NCI-H524 treated with DMSO at 0.1 percent for 48 hours (cell line): ENCODE measurements at regions not wholly inside any gene's neighbourhood (a gene's known extent, or its start where the extent isn't known, plus 50 kb on each side); places are given as distances from the start of the nearest gene placed in this dataset.

Experiments
- DNase-seq: peaks from one replicate; lab custom pipeline; 2025; lab: John Stamatoyannopoulos, UW

DNA sequence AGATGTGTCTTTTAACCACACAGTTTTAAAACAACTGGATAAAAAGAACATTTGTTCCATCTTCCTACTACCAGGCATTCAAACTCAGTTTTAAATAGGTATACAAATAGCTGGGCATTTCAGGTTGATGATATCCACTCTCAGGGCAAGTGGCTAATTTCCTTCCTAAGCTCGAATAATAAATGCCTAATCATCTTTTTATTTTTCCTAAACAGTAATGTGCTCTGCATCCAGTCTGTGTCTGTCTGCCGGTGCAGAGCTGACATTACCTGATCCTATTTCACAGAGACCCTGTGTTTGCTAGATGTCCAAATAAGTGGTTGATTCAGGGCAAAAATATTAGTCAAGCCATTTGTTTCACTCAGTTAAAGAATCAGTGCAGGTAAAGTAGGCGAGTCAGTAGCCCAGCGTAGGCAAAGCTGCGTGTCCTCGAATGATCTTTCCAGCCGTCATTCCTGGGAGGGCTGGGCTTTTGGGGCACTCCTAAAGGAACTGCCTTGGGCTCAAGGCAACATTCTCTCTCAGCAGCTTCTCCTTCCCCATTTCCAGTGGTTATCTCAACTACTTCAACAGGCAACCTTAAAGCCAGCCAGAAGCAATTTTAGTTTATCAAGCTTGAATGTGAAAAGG, 74.2 kb upstream of the BMP2 start:
- no peak for DNase-seq

DNA sequence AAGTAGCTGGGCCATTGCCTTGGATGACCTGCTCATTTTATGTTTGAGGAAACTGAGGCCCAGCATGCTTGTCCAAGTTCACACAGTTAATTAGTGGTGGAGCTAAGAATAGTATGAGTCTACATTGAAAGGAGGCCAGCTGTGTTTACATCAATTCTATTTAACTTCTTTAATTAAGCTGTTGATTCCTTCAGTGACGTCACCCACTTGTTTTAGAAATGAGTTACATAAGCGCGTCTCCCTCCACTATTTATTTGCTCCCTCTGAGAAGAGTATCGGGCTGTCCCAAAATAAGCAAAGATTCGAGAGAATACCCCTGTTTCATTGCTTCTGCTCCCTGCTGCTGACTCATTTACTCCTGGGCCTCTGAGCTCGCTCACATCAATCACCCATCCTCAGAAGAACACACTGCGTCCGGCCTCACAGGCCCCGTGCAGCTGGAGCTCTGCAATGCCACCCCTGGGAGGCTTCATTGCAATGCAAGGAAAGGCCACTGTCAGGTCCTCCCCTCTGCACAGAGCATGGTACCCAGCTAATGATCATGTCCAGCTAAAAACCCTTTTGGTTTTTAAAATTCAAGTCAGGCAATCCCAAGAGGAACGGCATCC, 74.8 kb upstream of the BMP2 start:
- no peak for DNase-seq

DNA sequence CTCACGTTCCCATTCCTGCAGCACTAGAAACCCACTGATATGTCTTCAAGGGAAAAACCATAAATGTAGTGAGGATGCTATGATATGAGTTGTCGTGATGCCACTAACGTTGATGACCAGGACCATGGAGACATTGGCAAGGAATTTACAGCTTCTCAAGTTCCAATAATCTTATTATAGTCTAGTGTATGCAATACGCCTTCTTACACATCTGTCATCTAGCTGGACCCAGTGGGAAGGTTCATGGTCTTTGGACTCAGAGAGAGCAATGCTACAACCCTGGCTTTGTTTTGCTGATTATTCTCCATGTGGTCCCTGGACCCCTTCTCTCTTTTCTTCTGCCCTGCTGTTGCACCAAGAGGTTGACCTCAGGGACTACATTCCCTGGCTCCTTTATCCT, 76.0 kb upstream of the BMP2 start:
- DNase-seq: no peak

DNA sequence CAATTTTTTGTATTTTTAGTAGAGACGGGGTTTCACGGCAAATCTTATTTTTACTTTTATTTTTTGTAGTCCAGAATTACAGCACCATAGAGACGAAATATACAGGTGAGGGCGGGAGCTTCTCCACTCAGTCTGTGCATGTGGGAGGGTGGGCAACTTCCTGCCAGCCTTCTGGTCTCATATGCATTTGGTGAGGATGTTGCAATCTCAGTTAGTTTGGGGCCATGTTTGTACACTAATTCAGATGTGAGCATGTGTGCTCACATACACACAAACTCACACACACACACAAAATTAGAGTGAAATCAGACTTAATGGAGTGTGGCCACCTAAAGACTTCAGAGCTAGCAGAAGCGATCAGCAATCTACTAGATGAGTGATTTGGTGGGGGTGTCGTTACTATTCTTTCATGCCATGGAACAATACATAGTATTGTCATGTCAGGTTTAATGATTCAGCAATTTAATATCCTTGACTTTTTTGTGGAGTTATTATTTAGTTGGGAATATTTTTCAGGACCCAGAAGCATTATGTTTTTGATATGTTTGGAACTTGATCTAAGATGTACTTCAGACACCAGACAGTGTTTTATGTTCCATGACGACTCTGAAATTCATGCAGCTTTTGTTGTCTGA, 78.0 kb upstream of the BMP2 start:
- DNase-seq: no peak

DNA sequence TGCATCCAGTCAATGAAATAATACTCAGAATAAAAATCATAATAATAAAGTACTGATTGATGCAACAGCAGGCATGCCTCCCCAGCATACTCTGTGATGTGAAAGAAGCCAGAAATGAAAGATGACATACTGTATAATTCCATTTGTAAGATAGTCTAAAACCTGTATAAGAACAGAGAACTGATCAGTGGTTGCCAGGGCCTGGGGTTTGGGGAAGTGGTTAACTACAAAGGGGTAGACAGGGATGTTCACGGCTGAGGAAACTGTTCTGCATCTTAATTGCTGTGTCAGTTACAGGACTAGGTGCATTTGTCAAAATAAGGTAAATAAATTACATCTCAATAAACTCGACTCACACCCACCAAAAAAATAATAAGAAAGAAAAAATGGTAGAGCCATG, 81.3 kb upstream of the BMP2 start:
- no peak for DNase-seq

DNA sequence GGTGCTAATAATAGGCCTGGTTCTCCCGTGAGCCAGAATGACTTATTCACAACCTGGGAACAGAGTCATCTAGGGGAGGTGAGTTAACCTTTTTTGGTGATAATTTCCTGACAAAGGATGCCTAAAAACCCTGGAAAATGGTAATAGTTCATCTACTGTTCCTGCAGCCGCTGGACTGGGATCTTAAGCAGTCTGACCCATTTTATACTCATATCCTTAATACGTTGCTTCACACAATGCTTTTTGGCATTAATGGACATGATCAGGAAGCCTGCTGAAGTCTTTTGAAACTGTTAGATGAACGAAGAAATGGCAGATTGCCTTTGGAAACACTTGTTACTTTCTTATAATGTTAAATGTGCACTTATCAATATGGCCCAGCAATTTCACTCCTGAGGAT, 81.9 kb upstream of the BMP2 start:
- no peak for DNase-seq

DNA sequence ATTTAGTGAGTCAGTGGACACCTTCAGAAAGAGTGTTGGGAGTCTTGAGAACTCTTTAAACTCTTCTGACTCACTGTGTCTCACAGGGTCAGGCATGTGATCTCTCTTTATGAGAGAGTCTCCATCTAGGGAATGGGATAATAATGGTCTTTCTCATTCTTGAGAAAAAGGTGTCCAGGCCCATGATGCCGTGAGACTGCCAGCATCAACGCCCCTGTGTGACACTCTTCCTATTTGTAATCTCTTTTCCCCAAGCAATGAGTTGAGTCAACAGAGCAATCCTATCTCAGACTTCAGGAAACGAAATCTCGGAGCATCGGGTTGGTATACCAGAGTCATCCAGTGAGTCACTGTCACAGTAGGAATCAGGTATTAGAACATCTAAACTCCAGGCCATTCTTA, 82.3 kb upstream of the BMP2 start:
- DNase-seq: no peak

DNA sequence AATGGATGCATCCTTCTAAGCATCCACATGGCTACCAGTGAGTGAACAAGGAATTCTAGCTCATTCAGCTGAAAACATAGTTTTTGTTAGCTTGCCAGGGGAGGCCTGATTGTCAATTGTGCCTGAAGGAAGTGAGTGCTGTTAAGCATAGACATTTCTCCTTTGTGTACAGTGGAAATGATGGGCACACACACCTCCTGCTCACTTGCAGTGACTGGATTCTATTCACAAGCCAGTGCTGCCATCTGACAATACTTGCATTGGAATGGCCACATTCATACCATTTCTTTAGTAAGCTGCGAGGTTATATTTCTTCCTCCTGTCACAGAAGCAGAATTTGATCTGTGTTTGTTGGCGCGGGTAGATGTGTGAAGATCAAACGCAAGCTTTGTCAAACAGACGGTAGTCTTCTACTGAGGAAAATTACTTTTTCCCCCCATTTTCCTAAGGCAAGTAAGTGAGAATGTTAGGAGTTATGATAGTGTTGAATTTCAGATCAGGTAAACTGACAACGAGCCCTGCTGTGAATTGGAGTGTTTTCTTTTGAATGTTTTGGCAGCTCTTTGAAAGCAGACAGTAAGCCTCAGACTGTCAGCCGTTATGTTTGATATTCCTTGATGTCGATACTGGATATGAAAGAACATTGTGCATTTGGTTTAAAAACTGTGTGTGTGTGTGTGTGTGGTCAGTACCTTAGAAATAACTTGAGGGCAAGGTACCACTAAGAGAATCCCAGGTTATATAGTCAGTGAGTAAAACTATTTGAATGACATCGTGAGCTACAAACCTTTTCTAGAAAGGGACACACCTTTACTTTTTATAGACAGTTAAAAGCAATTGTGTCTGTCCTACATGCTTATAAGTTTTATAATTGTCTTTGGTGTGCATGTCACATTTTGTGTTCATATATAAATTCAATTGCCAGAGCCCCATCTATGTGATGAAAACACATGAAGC, 84.2 kb upstream of the BMP2 start:
- DNase-seq: no peak

DNA sequence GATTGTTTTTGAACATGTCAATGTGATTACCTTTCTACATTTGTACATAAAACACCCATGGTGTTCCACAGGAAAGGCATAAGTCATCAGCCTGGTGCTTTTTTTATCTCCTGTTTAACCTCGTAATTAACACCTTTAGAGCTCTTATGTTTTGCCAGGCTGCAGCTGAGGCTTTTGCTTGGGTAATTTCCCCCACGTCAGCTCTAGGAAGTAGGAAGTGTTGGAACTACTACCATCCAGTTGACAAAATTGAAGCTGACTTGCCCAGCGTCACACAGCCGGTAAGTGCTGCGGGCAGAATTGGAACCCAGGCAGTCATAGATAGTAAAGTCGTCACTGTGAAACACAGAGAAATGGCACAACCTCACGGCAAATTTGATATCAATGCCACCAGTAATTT, 86.6 kb upstream of the BMP2 start:
- no peak for DNase-seq

DNA sequence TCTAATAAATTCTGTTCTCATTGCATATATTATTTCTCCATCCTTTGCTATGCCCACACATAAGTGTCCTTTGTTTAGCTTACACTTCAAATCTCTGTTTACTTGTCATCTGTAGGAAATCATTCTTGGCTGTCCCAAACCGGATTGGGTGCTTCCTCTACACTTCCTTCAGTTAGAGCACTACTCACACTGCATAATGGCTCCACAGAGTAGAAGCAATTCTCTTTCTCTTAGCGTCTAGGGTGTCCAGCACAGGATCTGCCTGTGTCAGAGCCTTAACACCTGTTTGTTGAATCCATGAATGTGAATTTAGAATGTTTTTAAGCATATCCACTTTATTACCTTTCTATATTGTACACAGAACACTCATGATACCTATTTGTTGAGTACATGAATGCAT, 87.0 kb upstream of the BMP2 start:
- DNase-seq: no peak

DNA sequence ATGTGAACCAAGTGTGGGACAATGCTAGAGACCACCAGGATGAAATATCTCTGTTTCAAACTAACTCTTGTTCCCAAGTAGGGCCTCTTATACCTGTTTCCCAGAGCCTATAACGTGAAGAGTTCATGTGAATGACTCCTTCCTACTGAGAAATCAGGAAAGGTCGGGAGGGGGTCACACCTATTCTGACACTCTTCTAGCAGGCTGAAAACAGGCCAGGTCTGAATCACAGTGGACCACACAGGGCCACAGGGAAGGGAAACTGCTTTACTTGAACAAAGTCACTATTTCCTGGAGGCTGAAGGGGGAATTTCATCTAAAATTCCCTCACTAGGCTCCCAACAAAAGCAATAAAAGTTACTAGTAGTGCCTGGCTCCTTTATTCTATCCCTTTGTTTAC, 88.4 kb upstream of the BMP2 start:
- no peak for DNase-seq

DNA sequence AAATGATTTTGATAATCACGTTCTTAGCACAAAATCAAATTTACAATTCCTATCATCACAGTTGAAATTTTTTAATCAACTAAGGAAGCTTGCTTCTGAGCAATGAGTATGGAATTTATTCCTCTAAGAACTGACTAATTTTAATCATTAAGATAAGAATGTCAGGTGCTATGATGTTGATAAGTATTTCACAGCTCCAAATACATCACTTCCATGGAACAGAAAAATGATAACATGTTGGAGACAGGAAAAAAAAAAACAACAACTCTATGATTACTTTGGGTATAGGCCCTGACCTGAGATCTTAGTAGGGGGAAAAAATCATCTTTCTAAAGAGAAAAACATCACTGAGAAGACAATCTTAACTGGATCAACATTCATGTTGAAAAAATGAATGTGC, 89.4 kb upstream of the BMP2 start:
- DNase-seq: no peak

DNA sequence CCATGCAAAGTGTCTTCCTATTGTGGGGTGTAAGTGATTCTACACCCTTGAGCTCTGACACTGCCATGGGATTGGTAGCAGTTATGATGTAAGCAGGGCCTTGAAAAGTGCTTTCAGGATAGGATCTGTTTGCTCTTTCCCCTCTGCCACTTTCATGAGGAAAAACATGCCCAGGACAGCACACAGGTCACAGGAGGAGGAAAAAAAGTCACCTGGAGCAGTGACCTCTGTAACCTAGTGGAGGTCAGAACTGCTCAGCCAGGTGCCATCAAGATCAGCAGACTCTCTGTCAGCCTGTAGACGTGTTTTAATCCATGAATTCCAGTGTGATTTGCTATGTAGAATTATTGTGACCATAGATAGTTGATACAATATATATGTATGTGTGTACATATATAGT, 92.7 kb upstream of the BMP2 start:
- DNase-seq: no peak

DNA sequence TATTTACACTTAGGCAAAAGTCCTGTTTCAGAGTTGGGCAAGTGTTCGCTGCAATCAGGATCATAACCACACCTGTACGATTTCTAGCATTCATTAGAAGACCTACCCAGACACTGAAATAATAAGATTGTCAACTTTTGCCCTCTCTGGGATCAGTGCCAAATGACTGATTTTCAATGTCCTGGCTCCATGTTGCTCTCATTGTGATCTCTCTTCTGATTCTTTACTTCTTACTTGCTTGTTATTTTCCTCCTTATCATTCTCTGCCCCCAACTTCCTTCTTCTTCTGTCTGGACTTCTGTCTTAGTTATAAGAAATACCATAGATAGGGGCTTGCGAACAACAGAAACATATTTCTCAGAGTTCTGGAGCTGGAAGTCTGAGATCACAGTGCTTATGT, 94.4 kb upstream of the BMP2 start:
- DNase-seq: no peak

DNA sequence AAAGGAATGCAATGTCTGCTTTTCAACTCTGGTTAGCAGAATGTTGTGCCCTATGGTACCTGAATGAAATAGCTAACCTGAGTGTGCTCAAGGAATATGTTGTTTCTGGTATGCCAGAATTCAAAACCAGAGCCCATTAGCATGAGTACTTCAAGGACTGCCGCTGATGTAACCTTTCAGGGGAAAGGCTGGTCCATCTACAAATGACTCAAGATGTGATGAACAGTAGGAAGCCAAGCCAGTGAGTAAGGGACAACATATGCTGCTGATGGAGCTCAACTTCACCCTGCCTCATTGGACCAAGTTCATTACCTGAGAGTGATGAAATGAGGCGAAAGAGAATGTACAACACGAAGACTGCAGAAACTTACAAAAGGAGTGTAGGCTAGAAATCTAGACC, 95.7 kb upstream of the BMP2 start:
- no peak for DNase-seq

DNA sequence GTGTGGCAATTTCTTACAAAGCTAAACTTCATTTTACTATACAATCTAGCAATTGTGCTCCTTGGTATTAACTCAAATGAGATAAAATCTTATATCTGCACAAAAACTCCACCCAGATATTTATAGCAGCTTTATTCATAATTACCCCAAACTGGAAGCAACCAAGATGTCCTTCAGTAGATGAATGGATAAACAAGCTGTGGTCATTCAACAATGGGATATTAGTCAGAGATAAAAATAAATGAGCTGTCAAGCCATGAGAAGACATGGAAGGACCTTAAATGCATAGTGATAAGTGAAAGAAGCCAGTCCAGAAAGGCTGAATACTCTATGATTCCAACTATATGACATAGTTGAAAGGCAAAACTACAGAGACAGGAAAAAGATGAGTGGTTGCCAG, 98.9 kb upstream of the BMP2 start:
- no peak for DNase-seq

DNA sequence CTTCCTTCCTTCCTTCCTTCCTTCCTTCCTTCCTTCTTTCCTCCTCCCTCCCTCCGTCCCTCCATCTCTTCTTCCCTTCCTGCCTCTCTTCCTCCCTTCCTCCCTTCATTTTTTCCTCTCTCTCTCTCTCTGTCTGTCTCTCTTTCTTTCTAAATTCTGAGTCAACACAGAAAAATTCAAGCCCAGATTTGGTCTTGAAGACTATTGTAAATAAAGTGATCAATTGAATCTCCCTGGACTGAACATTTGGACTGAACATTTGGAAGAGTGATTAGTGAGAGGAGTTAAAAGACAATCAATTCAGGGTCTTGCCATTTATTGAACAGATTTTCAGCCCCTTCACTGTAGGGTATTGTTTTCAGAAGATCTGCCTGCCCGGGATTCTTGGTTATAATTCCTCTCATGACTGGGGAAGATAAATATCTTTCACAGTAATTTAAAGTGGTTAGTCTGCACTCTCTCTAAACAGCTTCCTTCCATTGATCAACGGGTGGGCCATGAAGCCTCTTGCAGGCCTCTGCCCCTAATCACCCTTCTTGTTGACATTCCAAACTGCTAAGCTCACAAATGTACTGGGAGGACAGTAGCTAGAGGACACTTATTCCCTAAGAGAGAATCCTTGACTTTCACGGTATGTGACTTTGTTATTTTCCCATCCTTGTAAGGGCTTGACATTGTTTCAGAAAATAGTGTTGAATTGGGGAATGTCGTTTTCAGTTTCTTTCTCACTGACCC, 101.7 kb upstream of the BMP2 start:
- DNase-seq: no peak

DNA sequence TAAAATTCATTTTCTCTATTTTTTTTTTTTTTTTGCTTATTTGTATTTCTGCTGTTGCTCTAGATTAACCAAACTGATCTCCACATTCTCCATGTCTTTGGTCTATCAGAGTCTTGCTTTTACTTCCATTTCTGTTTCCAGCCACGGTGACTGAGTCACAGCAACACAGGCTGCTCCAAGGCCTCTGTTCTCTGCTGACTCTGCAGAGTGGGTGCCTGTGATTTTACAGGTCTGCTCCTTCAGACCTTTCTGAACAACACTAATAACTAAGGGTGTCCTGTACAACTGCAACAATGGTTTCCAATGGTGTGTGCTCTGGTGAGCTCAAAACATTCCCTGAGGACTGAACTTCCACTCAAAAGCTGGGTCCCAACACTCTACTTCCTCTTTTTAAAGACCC, 102.3 kb upstream of the BMP2 start:
- no peak for DNase-seq

DNA sequence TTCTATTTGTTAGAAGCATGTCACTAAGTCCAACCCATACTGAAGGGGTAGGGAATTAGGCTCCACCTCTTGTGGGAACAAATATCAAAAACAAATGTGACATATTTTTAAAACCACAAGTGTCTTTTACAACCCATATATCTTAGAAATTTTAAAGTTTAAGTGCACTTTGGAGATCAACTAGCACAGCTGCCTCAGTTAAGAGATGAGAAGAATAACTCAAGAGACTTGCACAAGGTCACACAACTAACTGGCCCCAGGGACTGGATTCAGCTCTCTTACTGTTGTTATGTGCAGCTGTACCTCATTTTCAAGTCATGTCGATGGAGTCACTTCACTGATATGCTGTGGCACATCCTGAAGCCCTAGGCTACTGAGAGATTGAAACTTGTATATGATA, 102.9 kb upstream of the BMP2 start:
- no peak for DNase-seq

DNA sequence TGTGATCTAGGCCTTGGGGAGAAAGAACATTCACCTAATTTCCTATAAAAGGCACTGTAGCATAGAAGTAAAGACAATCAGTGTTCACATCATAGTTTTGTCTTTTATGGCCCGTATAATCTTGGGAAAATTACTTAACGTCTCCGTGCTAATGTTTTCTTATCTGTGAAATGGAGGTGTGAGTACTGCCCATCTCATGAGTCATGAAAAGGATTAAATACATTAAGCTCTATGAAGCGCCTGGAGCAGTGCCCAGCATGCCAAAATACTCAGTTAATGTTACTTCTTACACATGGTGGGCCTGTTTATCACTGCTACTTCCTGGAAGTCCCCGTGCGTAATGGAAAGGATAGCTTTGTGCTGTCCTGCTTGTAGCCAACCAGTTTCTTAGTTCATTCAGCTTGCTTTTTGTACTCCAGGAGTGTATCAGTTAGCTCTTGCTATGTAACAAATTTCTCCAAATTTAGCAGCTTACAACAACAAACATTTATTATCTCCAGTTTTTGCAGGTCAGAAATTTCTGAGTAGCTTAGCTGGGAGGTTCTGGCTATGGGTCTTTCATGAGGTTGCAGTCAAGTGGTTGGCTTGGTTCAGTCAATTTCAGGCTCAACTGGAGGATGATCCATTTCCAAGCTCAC, 103.6 kb upstream of the BMP2 start:
- DNase-seq: no peak

DNA sequence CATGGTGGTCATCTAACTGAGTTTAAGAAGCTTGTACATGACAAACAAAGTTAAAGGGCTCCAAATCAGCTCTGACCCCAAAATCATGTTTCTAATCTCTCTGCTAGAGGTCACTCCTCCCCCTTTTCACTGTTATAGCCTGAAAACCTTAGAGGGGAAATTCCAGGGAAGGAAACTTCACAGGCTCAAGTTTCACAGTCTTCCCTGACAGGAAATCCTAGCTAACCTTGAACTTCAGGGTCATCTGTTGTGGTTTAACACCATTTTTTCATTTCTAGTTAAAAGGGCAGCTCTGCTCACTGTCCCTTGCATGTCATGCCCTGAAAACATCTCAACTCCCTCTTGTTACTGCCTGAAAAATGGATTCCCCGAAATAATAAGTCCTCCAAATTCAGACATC, 104.4 kb upstream of the BMP2 start:
- no peak for DNase-seq

DNA sequence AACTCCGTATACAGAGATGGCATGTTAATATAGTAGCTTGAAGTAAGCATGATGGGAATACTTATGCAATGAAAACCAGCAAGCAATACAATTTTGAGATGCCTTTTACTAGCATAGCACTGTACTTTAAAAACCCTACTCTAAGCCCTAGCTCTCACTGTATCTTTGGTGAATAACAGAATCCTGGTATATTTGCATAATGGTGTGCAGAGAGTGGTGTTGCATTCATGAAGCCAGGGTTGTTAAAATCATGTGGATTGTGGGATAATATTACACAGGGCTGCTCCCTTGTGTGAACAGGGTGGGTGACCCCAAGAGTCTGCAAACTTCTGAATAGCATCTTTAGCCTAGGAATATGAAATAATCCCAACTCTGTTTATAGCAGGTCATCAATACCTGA, 105.2 kb upstream of the BMP2 start:
- DNase-seq: no peak
